ENCODE measurements at regions not wholly inside any gene's neighbourhood (a gene's known extent, or its start where the extent isn't known, plus 50 kb on each side); places are given as distances from the start of the nearest gene placed in this dataset.

DNA sequence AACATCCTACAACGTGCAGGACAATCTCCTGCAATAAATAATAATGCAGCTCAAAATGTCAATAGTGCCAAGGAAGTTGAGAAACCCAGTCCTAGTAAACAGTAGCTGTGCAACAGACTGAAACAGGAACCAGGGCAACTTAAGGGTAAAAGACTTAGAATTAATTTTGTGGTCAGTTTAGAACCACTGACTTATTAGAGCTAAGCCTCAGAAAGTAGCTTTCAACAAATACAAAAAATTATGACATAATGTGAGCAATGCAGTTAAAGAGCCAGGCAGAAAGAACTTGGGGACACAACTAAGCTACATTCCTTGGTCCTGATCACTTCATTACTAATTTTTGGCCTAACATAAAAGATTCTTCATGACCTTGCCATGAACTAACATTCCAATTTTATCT lies 195.4 kb downstream of the MACC1 start:
- no peak for DNase-seq (ENCODE audit: low spot score)

DNA sequence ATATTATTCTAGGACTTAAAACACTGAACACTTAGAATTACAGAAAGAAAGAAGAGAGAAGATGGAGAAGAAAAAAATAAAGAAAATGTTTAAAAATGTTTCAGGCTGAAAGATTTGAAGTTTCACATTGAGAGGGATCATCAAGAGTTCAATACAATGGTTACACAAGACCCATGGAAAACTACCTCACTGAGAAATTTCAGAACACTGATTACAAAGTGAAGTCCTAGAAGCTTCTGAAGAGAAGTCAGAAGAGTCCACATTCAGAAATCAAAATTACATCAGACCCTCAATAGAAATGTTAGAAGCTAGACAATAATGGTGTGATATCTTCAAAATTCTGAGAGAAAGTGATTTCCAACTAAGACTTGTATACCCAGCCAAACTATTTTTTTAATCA lies 196.1 kb downstream of the MACC1 start:
- DNase-seq (ENCODE audit: low spot score) = no peak

DNA sequence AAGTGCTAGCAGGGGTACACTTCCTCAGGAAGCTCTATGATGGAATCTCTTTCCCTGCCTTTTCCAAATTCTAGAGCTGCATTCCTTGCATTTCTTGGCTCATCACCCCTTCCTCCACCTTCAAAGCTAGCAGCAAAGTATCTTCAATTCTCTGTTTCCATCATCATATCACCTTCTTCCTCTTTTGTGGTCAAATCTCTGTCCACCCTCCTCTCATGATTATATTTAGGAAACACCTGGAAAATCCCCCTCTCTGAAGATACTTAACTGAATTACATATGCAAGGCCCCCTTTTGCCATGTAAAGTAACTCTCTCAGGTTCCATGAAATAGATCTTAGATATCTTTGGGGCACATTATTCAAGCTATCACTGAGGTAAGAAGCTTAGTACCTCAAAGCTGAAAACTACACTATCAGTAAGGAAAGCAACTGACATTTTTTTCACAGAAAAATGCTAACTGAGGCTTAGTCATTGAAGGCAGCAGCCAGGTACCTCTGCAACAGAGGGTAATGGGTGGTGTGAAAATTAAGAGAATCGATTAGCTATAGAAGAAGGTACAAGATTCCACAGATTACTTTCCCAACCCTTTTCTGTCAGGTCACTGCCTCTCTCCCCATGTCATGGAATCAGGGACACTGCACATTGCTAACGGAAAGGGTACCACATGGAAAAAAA lies 197.3 kb downstream of the MACC1 start:
- no peak for DNase-seq (ENCODE audit: low spot score)

DNA sequence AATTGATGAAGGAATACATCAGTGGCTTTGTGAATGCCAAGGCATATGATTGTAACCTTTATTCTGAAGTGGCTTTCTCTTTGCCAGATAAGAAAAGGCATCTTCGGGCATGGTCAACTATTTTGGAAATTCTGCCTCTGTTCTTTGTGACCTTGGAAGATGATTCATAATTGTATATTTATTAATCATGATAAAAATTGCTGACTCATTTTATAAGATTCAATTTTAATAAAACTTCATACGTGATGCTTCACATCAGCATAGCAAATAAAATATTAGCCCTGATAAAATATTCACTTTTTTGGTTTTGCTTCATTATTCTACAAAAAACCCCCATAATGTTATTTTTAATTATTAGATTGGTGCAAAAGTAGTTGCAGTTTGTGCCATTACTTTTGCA lies 200.5 kb downstream of the MACC1 start:
- DNase-seq (ENCODE audit: low spot score) = no peak

DNA sequence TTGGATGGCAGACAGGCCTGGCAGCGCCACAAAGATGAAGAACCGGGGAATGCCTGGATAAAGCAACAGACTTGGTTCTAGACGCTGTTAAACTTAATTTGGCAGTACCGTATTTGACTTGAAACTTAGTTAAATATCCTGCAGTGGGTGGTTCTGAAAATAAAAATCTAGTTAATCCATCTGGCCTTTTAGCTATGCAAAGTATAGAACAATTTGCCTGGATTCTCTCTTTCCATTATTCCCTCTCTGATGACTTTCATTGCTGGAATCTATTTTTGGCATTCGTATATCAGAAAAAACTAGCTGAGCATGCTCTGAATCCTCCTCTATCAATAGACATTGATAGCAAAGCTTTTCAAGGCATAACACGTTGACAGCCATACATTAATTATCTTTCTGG lies 203.6 kb downstream of the MACC1 start:
- no peak for DNase-seq (ENCODE audit: low spot score)

DNA sequence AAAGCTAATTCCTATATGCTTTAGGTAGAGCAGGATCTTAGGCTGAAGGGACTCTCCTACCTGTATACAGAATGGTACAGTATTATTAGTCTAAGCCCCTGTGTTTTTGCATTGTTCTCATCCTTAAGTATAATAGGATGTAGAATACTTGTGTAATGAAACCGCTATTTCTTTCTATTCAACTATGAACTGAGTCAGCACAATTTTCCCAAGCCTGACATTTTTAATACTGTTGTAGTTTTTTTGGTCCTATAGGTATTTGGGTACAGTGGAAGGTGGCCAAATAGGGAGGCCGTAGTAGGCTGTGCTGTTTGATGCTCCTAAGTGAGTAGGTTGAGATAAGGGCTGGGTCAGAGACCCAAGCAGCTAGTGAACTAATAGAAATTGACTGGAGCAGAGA lies 205.1 kb downstream of the MACC1 start:
- no peak for DNase-seq (ENCODE audit: low spot score)

DNA sequence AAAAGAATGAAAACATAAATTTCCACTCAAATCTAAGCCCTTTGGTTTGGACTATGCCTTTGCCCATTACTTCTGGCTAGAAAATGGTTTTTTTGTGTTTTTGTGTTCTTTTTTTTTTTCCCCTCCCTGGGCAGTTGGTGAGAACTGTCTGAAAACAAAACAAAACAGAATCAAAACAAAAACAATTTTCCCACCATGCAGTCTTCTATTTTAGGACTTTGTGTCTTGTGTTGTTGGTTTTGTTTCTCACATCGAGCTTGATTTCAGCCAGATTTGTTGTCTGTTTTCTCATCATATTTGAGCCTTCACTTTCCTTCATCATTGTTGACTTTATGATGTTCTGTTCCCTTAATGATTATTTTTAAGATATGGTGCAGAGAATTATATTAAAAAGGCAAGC lies 206.3 kb downstream of the MACC1 start:
- no peak for DNase-seq (ENCODE audit: low spot score)

DNA sequence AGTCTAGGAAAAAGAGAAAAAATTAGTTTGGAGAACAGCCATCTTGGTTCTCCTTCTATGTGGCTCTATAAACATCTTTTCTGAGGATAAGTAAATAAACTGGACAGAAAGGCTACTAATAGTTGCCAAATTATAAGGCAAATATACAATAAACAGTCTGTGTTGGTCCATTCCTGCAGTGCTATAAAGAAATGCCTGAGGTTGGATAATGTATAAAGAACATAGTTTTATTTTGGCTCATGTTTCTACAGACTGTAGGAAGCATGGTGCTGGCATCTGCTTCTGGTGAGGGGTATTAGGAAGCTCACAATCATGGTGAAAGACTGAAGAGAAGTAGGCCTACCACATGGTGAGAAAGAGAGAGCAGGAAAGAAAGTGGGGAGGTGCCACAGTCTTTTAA lies 209.7 kb downstream of the MACC1 start:
- DNase-seq (ENCODE audit: low spot score) = no peak

DNA sequence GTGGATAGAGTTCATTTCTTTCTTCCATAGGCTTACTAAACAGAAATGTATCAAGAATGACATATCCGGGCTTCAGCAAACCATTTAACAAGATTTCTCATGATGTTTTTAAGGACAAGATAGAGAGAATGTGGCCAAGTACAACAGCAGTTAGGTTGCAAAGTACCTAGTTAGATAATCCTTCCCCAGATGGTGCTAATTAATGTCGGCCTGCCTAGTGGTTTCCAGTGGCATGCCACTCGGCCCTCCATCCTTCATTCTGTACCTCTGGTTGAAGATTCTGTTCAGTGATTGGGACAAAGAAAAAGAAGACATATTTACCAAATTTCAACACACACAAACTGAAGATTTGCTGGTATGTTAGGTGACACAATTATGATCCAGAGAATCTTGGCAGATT lies 212.1 kb downstream of the MACC1 start:
- DNase-seq (ENCODE audit: low spot score) = no peak

DNA sequence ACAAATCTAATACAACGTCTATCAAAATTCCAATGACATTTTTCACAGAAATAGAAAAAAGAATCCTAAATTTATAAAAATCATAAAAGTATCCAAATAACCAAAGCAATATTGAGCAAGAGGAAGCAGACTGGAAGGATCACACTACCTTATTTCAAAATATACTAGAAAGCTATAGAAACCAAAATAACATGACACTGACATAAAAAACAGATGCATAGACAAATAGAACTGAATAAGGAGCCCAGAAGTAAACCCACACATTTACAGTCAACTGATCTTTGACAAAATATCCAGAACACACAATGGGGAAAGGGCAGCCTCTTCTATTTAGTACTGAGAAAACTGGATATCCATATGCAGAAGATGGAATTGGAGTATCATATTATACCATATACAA lies 217.5 kb downstream of the MACC1 start:
- no peak for DNase-seq (ENCODE audit: low spot score)

DNA sequence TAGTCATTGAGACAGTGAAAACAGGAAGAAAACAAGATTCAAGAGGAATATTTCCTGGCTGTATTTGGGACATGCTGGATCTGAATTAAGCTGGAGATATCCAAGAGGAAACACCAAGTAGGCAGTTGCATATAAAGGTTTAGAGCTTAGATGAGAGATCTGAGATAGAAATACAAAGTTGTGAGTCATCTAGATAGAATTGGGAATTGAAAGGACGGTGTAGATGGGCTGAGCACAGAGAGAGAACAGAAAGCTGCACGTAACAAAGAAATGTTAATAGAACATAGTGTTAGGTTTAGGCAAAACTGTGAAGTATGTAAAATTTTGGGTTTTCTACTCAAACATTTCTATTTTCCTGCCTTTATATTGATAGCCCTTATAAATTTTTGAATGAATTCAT lies 218.5 kb upstream of the TMEM196 start:
- DNase-seq (ENCODE audit: low spot score) = no peak

DNA sequence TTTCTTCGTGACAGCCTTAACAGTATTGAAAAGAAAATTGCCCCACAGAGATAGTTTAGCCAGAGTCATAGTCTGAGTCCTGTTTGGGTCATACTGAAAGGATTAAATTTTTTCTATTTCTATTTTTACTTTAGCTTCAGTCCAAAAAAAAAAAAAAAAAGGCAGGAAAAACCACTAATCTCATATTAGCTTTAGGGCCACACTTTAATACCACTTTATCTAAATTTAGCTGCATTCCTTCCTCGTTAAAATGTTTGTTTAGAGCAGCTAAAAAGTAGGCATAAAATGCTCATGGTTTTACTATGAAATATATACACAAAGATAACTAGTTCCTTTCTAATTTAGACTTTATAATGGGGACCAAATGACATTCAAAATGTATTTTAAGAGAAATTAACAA lies 216.5 kb upstream of the TMEM196 start:
- DNase-seq (ENCODE audit: low spot score) = no peak

DNA sequence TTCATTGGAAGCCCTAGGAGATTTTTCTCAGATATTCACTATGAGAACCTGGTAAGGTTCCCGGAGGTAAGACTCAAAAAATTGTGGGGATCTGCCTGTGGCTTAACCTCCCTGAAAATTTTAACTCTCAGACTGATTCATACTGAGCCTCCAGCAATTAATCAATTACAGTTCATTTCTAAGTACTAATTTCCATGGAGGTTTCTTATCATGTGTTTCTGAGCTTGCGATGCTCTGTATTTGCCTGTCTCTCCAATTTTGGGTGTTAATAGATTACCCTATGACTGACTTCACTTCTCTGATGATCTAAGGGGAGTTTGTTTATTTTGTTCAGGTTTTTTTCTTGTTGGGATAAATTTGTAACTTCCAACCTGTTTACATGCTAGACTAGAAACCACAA lies 215.4 kb upstream of the TMEM196 start:
- DNase-seq (ENCODE audit: low spot score) = no peak

DNA sequence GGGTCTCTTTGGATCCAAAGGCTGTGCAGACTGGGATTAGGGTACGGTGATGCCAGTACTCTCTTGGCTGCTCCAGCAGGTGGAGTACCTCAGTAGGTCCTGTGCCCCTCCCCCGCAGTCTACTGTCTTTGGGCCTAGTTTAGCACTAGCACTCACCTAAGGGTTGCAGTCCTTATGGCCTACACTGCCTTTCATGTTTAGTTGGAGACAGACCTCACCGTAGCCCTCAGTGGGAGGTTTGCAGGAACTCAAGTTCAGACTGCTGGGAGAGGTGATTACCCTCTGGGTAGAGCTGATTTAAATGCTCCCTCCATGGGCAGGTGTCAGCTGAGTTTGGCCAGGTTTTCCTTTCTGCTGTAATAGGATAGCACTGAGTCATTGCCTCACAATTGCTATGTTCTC lies 210.8 kb upstream of the TMEM196 start:
- DNase-seq (ENCODE audit: low spot score) = no peak

DNA sequence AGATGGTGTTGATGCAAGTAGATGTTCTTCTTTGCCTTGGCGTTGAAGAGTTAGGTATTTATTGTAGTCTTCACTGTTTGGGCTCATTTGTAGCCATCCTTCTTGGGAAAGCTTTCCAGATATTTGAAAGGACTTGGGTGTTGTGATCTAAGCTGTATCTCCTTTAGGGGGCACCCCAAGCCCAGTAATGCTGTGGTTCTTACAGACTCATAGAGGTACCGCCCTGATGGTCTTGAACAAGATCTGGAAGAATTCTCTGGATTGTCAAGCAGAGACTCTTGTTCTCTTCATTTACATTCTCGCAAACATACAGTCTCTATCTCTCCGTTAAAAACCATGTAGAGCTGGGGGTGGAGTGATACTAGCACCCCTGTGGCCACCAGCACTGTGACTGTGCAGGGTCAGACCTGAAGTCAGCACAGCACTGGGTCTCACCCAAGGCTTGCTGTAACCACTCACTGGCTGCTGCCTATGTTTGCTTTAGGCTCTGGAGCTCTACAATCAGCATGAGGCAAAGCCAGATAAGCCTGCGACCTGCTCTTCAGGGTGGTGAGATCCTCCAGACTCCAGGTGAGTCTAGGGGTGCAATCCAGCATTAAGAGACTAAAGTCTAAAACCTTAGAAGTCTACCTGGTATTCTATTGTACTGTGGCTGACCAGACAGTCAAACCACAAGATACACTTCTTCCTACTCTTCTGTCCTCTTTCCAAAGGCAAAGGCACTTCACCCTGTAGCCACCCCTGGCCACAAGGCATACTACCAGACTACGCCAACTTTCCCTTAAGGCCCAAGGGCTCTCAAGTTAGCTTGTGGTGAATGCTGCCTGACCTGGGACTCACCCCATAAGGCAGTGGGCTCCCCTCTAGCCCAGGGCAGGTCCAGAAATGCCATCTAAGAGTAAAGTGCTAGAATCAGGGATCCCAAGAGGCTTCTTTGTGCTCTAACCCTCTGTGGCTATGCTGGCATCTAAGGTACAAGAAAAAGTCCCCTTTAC lies 209.7 kb upstream of the TMEM196 start:
- DNase-seq (ENCODE audit: low spot score) = peak; percentile 31

DNA sequence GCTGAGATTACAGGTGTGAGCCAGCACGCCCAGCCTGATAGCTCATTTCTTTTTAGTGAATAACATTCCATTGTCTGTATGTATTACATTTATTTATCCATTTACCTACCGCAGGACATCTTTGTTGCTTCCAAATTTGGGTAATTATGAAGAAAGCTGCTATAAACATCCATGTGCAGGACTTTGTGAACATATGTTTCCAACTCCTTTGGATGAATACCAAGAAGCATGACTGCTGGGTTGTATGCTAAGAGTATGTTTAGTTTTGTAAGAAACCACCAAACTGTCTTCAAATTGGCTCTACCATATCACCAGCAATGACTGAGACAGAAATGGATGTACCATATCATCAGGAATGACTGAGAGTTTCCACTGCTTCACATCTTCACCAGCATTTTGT lies 200.2 kb upstream of the TMEM196 start:
- DNase-seq (ENCODE audit: low spot score) = no peak

DNA sequence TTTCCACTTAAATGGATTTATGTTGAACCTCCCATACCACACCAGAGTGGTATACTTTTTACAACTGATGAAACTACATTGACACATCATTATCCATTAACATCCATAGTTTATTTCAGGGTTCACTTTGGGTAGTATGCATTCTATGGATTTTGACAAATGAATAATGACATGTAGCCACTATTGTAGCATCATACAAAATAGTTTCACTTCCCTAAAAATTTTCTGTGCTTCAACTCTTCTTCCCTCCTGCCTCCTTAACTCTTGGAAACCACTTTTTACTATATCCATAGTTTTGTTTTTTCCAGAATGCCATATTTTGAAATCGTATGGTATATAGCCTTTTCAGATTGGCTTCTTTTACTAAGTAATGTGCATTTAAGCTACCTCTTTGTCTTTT lies 199.5 kb upstream of the TMEM196 start:
- no peak for DNase-seq (ENCODE audit: low spot score)

DNA sequence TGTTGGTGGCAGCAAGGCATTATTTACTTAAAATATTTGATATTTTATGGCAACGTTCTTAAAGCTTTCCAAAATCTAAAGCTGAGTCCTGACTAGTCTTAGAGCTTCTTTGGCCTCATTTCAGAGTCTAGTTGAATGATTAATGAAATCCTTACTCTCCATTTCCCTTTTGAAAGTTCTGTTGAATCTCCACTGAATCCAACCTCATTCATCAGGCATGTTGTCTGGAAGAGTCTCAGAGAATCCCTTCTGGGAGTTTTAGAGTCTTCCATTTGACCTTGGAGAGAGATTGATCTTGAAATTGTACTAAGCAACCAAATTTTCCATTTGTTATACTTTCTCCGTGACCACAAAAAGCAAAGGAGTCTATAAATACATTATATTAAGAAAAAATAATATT lies 198.5 kb upstream of the TMEM196 start:
- DNase-seq (ENCODE audit: low spot score) = no peak

DNA sequence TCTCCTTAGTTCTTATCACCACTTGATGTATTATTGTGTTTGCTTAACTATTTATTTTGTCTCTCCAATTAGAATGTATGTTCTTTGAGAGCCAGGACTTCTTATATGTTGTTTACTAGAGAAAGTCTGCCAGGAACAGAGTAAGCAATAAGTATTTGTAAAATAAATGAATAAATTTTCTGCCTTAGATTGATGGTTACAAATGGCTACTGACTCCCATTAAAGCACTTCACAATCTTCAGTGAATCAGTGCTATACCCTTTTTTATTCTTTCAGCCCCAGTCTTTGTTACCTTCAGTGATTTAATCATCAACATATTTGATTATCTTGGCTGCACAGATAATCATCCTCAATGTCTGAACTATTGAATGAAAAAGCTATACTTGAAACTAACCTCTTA lies 197.1 kb upstream of the TMEM196 start:
- DNase-seq (ENCODE audit: low spot score) = no peak

DNA sequence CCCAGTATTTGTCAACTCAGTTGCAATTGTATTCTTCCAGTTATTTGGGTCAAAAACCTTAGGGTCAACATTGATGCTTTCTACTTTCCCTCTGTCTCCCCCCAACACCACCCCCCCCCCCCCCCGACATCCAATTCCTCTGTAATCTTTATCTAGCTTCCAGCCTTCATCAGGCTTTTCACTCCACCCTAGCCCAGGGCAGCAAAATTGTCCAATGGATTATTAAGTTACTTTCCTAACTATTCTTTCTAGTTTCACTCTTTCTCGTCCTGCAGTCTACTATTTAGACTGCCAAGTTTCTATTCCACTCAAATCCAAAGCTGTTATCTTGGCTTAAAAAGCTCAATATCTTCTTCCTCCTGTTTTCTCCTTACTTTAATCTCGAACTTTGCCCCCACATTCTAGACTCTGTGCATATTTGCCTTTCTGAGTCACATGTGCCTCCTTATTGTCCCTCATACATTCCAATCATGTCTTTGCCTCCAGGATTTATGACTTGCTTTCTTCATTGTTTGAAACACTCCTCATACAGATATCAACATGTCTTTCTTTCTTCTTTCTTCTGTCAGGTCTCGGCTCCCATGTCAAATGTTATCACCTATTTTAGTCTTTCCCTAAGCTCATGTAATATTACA lies 196.6 kb upstream of the TMEM196 start:
- DNase-seq (ENCODE audit: low spot score) = no peak

DNA sequence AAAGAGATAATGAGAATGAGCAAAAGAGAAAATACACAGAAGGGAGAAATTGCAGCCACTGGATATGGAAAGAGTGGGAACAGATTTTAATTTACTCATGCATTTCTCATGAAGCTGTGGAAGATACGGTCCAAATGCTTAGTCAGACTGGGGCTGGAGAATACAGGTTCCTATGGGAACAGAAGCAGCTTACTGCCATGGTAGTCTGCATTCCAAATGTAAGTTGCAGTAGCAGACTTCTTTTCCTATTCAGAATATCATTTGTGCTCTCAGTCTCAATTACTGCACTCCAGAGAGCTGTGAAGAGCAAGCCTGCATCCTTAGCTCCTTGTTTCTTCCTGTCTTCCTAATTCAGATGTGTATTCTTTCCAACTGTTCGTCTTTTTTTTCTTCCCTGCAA lies 190.8 kb upstream of the TMEM196 start:
- DNase-seq (ENCODE audit: low spot score) = no peak

DNA sequence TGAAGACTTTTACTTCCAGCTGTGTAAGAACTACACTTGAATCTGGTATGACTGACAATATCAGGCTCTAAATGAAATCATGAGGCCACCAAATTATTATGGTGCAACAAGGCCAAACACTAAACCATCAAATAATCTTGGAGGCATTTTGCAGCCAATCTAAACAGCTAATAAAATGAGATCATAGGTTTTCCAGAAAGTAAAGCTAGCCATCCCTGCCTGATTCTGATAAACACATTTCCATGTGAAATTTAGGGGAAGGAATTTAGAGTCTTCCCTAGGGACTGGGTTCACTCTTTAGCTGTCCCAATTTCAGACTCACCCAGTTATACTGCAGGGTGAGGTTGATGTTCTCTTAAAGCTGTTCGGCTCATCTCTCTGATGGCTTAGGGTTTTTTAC lies 190.3 kb upstream of the TMEM196 start:
- no peak for DNase-seq (ENCODE audit: low spot score)

Measured in SK-N-DZ (cell line).